SU-DHL-6 (cell line): ENCODE measurements at regions not wholly inside any gene's neighbourhood (a gene's known extent, or its start where the extent isn't known, plus 50 kb on each side); places are given as distances from the start of the nearest gene placed in this dataset.
"Not testable (repeated sequence)": the region's sequence is repeated elsewhere in the genome, so short reads cannot be mapped to it uniquely, and the experiment has no call there.

Experiments used
- H2AFZ ChIP-seq: fragments of 200-600 bp; sonication (generic); 2 replicates; pipeline ENCODE4 v1.6.1; 2014; ENCODE audit warnings: low read depth, mild to moderate bottlenecking, moderate library complexity, mixed read lengths, antibody characterized with exemption, low read length; ENCODE audit not compliant: severe bottlenecking
- H3F3A ChIP-seq: fragments of 200-600 bp; shearing (Covaris generic); 2 replicates; pipeline ENCODE4 v1.6.0; 2016; ENCODE audit warnings: antibody characterized with exemption, mild to moderate bottlenecking; ENCODE audit not compliant: insufficient read depth
- H3K27ac ChIP-seq: fragments of 200-600 bp; sonication (generic); 2 replicates; pipeline ENCODE4 v1.5.1; 2016; ENCODE audit warnings: low read depth, mild to moderate bottlenecking, low read length, moderate library complexity, mixed read lengths
- H3K27me3 ChIP-seq: fragments of 200-600 bp; sonication (generic), shearing (Covaris generic); 2 replicates; pipeline ENCODE4 v1.6.0; 2014; ENCODE audit warnings: mild to moderate bottlenecking, low read length
- H3K36me3 ChIP-seq: fragments of 200-600 bp; sonication (generic); 2 replicates; pipeline ENCODE4 v1.6.1; 2014; ENCODE audit warnings: mild to moderate bottlenecking, low read length, mixed read lengths
- H3K4me2 ChIP-seq: fragments of 300-600, 200-600 bp; shearing (Covaris generic), sonication (generic); 2 replicates; pipeline ENCODE4 v1.6.0; 2014; ENCODE audit warnings: low read length, low read depth, mild to moderate bottlenecking; ENCODE audit not compliant: poor library complexity, severe bottlenecking
- H3K4me3 ChIP-seq: fragments of 200-600 bp; sonication (generic); 2 replicates; pipeline ENCODE4 v1.5.1; 2014; ENCODE audit warnings: antibody characterized with exemption, low read length, mild to moderate bottlenecking, mixed read lengths; ENCODE audit not compliant: insufficient read depth, poor library complexity, severe bottlenecking
- H3K79me2 ChIP-seq: fragments of 200-600 bp; sonication (generic); 2 replicates; pipeline ENCODE4 v1.6.1; 2014; ENCODE audit warnings: mild to moderate bottlenecking, low read length, moderate library complexity; ENCODE audit not compliant: insufficient read depth
- H3K9ac ChIP-seq: fragments of 200-600 bp; sonication (generic); 2 replicates; pipeline ENCODE4 v1.7.0; 2014; ENCODE audit warnings: mild to moderate bottlenecking, low read length
- H3K9me2 ChIP-seq: fragments of 200-600 bp; sonication (generic); replicated peaks from 2 replicates; pipeline ENCODE4 v1.6.1; 2014; ENCODE audit warnings: low read length; ENCODE audit not compliant: insufficient read depth
- H3K9me3 ChIP-seq: fragments of 200-600 bp; sonication (generic); 2 replicates; pipeline ENCODE4 v1.6.1; 2014; ENCODE audit warnings: low read length, mixed read lengths; ENCODE audit not compliant: insufficient read depth
- H4K20me1 ChIP-seq: fragments of 200-600 bp; sonication (generic); 2 replicates; pipeline ENCODE4 v1.6.1; 2014; ENCODE audit warnings: low read depth, mild to moderate bottlenecking, antibody characterized with exemption, low read length, moderate library complexity, mixed read lengths
- EZH2phosphoT487 ChIP-seq: fragments of 200-600 bp; sonication (generic), shearing (Covaris generic); conservative IDR thresholded peaks from 2 replicates; pipeline ENCODE4 v1.6.1; 2018; ENCODE audit warnings: mild to moderate bottlenecking, antibody characterized with exemption, low read length, moderate library complexity, mixed read lengths
- TF ChIP-seq, protein P1 (sequence below): fragments of 200-600 bp; sonication (generic); IDR thresholded peaks from one replicate; pipeline ENCODE4 v1.5.1; 2017; ENCODE audit warnings: antibody characterized with exemption, mild to moderate bottlenecking, low read length, moderate library complexity; ENCODE audit not compliant: insufficient read depth, poor library complexity, severe bottlenecking

DNA sequence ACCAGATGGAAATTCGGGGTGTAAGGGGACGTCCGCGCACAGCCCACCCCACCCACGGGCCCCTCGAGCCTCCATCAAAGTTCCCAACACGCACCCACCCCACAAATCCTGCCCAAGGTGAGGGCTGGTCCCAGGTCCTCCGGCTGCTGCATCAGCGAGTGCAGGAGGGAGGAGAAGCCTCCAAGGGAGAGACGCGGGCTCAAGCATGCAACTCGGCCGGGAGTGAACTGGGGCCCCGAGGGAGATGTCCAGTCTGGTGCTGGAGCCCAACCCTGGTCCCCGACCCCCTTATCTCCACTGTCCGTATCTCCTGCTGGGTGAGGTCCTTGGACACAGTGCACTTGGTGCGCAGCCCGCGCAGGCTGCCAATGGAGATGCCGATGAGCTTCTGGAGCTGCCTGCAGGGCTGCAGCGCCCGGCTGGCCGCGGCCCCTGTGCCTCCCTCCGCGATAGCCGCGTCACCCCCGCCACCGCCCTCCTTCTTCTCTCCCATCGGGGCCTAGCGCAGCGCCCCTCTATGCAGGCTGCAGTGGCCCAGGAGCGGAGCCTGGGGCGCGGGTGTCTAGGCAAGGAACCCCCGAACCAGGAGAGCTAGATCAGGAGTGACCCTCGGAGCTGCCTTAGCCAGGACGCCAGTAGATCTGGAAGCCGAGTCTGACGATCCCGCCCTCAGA, 489.2 kb downstream of the ZNF33B start:
- Histone ChIP-seq H3K27me3 (no peaks in the 10 kb centered on the region), H3K9me2 (no peaks in the 10 kb centered on the region), H3F3A (no peaks in the 10 kb centered on the region), H3K9ac (no peak overlapping the region), H3K27ac (no peak overlapping the region), H3K9me3 (no peaks in the 10 kb centered on the region; the same call in 1 of the 2 replicates), H3K36me3 (no peaks in the 10 kb centered on the region), H3K4me2 (no peak overlapping the region), H3K4me3 (no peak overlapping the region), H2AFZ (no peak overlapping the region), H3K79me2 (no peaks in the 10 kb centered on the region), H4K20me1 (no peaks in the 10 kb centered on the region)
- no peak for TF ChIP-seq EZH2phosphoT487

DNA sequence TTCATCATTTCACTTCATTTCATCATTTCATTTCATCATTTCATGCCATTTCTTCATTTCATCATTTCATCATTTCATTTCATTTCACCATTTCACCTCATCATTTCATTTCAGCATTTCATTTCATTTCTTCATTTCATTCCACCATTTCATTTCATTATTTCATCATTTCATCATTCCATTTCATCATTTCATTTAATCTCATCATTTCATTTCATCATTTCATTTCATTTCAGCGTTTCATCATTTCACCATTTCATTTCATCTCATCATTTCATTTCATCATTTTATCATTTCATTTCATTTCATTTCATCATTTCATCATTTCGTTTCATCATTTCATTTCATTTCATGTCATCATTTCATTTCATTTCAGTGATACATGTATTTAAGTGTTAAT, 492.2 kb downstream of the ZNF33B start:
- not testable (repeated sequence) for H3K79me2 ChIP-seq, H2AFZ ChIP-seq, H3K36me3 ChIP-seq, H3K27me3 ChIP-seq, H4K20me1 ChIP-seq, H3F3A ChIP-seq, H3K9ac ChIP-seq, H3K9me2 ChIP-seq, H3K27ac ChIP-seq, H3K4me2 ChIP-seq, H3K4me3 ChIP-seq, H3K9me3 ChIP-seq

DNA sequence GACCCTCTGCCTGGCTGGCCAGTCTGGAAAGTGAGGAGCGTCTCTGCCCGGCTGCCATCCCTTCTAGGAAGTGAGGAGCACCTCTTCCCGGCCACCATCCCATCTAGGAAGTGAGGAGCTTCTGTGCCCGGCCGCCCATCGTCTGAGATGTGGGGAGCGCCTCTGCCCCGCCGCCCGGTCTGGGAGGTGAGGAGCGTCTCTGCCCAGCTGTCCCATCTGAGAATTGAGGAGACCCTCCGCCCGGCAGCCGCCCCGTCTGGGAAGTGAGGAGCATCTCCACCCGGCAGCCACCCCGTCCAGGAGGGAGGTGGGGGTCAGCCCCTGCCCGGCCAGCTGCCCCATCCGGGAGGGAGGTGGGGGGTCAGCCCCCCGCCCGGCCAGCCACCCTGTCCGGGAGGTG, 500.3 kb downstream of the ZNF33B start:
- not testable (repeated sequence) for H3K9me3 ChIP-seq, H3K4me2 ChIP-seq, H4K20me1 ChIP-seq, H2AFZ ChIP-seq, H3F3A ChIP-seq, H3K27ac ChIP-seq, H3K27me3 ChIP-seq, H3K9me2 ChIP-seq, H3K36me3 ChIP-seq, H3K9ac ChIP-seq, H3K4me3 ChIP-seq, H3K79me2 ChIP-seq

DNA sequence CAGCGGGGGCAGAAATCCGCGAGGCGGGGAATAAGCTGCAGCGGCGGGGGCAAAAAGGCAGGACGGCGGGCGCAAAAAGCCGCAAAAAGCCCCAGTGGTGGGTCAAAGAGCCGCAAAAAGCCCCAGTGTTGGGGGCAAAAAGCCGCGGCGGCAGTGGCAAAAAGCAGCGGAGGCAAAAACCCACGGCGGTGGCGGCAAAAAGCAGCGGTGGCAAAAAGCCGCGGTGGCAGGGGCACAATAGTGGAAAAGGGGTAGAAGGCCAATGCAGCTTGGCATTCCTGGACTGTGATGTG, 525.3 kb downstream of the ZNF33B start:
- Histone ChIP-seq H3K36me3 (no peaks in the 10 kb centered on the region), H3K4me2 (no peak overlapping the region), H3K4me3 (no peak overlapping the region), H3K27me3 (no peaks in the 10 kb centered on the region), H4K20me1 (no peaks in the 10 kb centered on the region), H2AFZ (no peak overlapping the region), H3F3A (no peaks in the 10 kb centered on the region), H3K79me2 (no peaks in the 10 kb centered on the region), H3K9me3 (no peaks in the 10 kb centered on the region), H3K27ac (no peak overlapping the region), H3K9ac (no peak overlapping the region), H3K9me2 (no peaks in the 10 kb centered on the region)
- TF ChIP-seq, protein P1, sequence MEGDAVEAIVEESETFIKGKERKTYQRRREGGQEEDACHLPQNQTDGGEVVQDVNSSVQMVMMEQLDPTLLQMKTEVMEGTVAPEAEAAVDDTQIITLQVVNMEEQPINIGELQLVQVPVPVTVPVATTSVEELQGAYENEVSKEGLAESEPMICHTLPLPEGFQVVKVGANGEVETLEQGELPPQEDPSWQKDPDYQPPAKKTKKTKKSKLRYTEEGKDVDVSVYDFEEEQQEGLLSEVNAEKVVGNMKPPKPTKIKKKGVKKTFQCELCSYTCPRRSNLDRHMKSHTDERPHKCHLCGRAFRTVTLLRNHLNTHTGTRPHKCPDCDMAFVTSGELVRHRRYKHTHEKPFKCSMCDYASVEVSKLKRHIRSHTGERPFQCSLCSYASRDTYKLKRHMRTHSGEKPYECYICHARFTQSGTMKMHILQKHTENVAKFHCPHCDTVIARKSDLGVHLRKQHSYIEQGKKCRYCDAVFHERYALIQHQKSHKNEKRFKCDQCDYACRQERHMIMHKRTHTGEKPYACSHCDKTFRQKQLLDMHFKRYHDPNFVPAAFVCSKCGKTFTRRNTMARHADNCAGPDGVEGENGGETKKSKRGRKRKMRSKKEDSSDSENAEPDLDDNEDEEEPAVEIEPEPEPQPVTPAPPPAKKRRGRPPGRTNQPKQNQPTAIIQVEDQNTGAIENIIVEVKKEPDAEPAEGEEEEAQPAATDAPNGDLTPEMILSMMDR: no peak
- no peak for TF ChIP-seq EZH2phosphoT487

DNA sequence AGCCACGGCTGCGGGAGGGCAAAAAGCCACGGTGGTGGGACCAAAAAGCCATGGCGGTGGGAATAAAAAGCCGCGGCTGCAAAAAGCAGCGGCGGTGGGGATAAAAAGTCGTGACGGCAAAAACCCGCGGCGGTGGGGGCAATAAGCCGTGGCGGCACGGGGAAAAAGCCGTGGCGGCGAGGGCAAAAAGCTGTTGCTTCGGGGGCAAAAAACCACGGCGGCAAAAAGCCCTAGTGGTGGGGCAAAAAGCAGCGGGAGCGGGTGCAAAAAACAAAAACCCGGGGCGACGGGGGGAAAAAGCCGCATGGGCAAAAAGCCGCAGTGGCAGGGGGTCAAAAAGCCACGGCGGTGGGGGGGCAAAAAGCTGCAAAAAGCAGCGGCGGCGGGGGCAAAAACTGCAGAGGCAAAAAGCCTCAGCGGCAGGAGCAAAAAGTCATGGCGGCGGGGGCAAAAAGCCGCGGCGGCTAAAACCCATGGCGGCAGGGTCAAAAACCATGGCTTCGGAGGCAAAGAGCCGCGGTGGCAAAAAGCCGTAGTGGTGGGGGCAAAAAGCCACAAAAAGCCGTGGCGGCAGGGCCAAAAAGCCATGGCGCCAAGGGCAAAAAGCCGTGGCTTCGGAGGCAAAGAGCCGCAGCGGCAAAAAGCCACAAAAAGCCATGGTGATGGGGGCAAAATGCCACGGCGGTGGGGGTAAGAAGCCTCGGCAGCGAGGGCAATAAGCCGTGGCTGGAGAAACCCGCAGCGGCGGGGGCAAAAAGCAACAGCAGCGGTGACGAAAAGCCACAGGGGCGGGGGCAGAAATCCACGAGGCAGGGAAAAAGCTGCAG, 525.8 kb downstream of the ZNF33B start:
- Histone ChIP-seq H4K20me1 (no peaks in the 10 kb centered on the region), H3K9me3 (no peaks in the 10 kb centered on the region), H3K4me3 (no peak overlapping the region), H3K4me2 (no peak overlapping the region), H3K9me2 (no peaks in the 10 kb centered on the region), H3K27ac (no peak overlapping the region), H2AFZ (no peak overlapping the region), H3K79me2 (no peaks in the 10 kb centered on the region), H3K9ac (no peak overlapping the region), H3F3A (no peaks in the 10 kb centered on the region), H3K27me3 (no peaks in the 10 kb centered on the region), H3K36me3 (no peaks in the 10 kb centered on the region)
- TF ChIP-seq, protein P1: no peak
- no peak for TF ChIP-seq EZH2phosphoT487
